Gastrocnemius medialis (tissue), 4 donors: ENCODE measurements at regions not wholly inside any gene's neighbourhood (a gene's known extent, or its start where the extent isn't known, plus 50 kb on each side); places are given as distances from the start of the nearest gene placed in this dataset.

Experiments used
- ATAC-seq, 2 donors: fragments of 150-250 bp; one replicate each; pipeline ENCODE4 v1.9.1; 2016
- DNase-seq, 2 donors: peaks; one replicate each; pipeline ENCODE4 v3.0.0-alpha.2; 2019
- H3K27ac ChIP-seq, 4 donors: fragments of 200-600 bp; sonication (generic); 1 replicate in 1 of 4; 2 replicates in 3 of 4; pipeline ENCODE4 v1.5.1; 2016 to 2018; ENCODE audit warnings: mild to moderate bottlenecking in 2 of 4, moderate library complexity in 1 of 4
- H3K27me3 ChIP-seq, 3 donors: fragments of 200-600 bp; sonication (generic) in 2 of 3; 1 replicate in 1 of 3; 2 replicates in 2 of 3; pipeline versions ENCODE4 v1.5.1 to v1.6.0; 2016 to 2019; ENCODE audit warnings: mild to moderate bottlenecking in 1 of 3, moderate library complexity in 1 of 3
- H3K36me3 ChIP-seq, 2 donors: fragments of 200-600 bp; sonication (generic) in 1 of 2; one replicate each; pipeline ENCODE4 v1.5.1; 2017 to 2018
- H3K4me1 ChIP-seq, 2 donors: fragments of 200-600 bp; sonication (generic) in 1 of 2; one replicate each; pipeline ENCODE4 v1.5.1; 2016 to 2017; ENCODE audit warnings: mild to moderate bottlenecking in 2 of 2
- H3K4me3 ChIP-seq, 4 donors: fragments of 200-600 bp; sonication (generic) in 3 of 4; 1 replicate in 1 of 4; 2 replicates in 3 of 4; pipeline ENCODE4 v1.5.1; 2016 to 2019; ENCODE audit warnings: mild to moderate bottlenecking in 2 of 4
- H3K9me3 ChIP-seq, 3 donors: fragments of 200-600 bp; sonication (generic) in 2 of 3; 1 replicate in 1 of 3; 2 replicates in 2 of 3; pipeline ENCODE4 v1.5.1; 2016 to 2019
- CTCF ChIP-seq, 5 experiments: fragments of 450-650 bp in 3 of 5; fragments of 200-600 bp in 2 of 5; sonication (generic) in 2 of 5; IDR thresholded peaks in 4 of 5; conservative IDR thresholded peaks in 1 of 5; 1 replicate in 4 of 5; 2 replicates in 1 of 5; pipeline ENCODE4 v1.5.1; 2016 to 2019; ENCODE audit warnings: antibody characterized with exemption in 5 of 5, mild to moderate bottlenecking in 3 of 5, moderate library complexity in 3 of 5
- POLR2A ChIP-seq, 2 donors: fragments of 450-650 bp; IDR thresholded peaks; one replicate each; pipeline ENCODE4 v1.6.1; 2017; ENCODE audit warnings: antibody characterized with exemption in 2 of 2, mild to moderate bottlenecking in 2 of 2, moderate library complexity in 2 of 2
- in situ Hi-C, 4 donors: fragments of 200-750 bp; cut with MboI; loops; one replicate each; pipeline versions ENCODE4 v1.15.0 to v1.8.0; 2017; ENCODE audit warnings: low sequenced_read_pairs in 4 of 4
- intact Hi-C: fragments of 100-400 bp; cut with DNase I; formaldehyde crosslinking; loops from one replicate; pipeline ENCODE4 v1.15.1; 2023; ENCODE audit warnings: low total_unique reads

GRCh38 chr9:13513286-13513685 is 233.8 kb upstream of the MPDZ start:
- TF ChIP-seq POLR2A (IDR thresholded peaks at IDR 0.05) (no peak), CTCF (IDR thresholded peaks at IDR 0.05 in 4 of 5, conservative IDR thresholded peaks at IDR 0.05 in 1 of 5) (no peak)
- Histone ChIP-seq H3K4me1 (peaks cover 7 to 15% of the 10 kb centered on the region in 2 donors), H3K36me3 (no peaks in the 10 kb centered on the region), H3K27ac (peak overlapping the region; percentile 32 to 72 (median 68)), H3K9me3 (no peaks in the 10 kb centered on the region), H3K27me3 (no peaks in the 10 kb centered on the region), H3K4me3 (no peak overlapping the region)
- DNase-seq: no peak
- in situ Hi-C loops: no loop called here
- intact Hi-C loops: no loop called here
- peak; percentile 20 to 32 for ATAC-seq

- Histone ChIP-seq H3K27me3 (no peaks in the 10 kb centered on the region), H3K9me3 (no peaks in the 10 kb centered on the region), H3K4me3 (no peak overlapping the region), H3K4me1 (peaks cover 7 to 10% of the 10 kb centered on the region in 2 donors), H3K36me3 (no peaks in the 10 kb centered on the region), H3K27ac (no peak overlapping the region)
- DNase-seq (no peak), ATAC-seq (no peak)
- in situ Hi-C loops: no loop called here
- intact Hi-C loops: no loop called here
- TF ChIP-seq POLR2A (IDR thresholded peaks at IDR 0.05) (no peak), CTCF (IDR thresholded peaks at IDR 0.05 in 4 of 5, conservative IDR thresholded peaks at IDR 0.05 in 1 of 5) (no peak)
Measured at GRCh38 chr9:13508681-13509080, 229.2 kb upstream of the MPDZ start.

- Histone ChIP-seq H3K4me3 (no peak overlapping the region), H3K9me3 (no peaks in the 10 kb centered on the region), H3K27me3 (no peaks in the 10 kb centered on the region), H3K27ac (no peak overlapping the region), H3K4me1 (peaks cover 6 to 7% of the 10 kb centered on the region in 2 donors), H3K36me3 (no peaks in the 10 kb centered on the region)
- DNase-seq: no peak
- in situ Hi-C loops: no loop called here
- TF ChIP-seq CTCF (IDR thresholded peaks at IDR 0.05 in 4 of 5, conservative IDR thresholded peaks at IDR 0.05 in 1 of 5) (no peak), POLR2A (IDR thresholded peaks at IDR 0.05) (no peak)
- ATAC-seq: no peak
- intact Hi-C loops: no loop called here
Measured at GRCh38 chr9:13508086-13508485, 228.6 kb upstream of the MPDZ start.

- in situ Hi-C loops (no loop called here), intact Hi-C loops (no loop called here)
- TF ChIP-seq CTCF (IDR thresholded peaks at IDR 0.05 in 4 of 5, conservative IDR thresholded peaks at IDR 0.05 in 1 of 5) (no peak), POLR2A (IDR thresholded peaks at IDR 0.05) (no peak)
- DNase-seq: no peak
- no peak for ATAC-seq
- no peak overlapping the region for H3K27ac ChIP-seq
- no peak overlapping the region for H3K4me3 ChIP-seq
- H3K9me3 ChIP-seq: no peaks in the 10 kb centered on the region
- H3K36me3 ChIP-seq: no peaks in the 10 kb centered on the region
- no peaks in the 10 kb centered on the region for H3K27me3 ChIP-seq
- peaks cover 2 to 4% of the 10 kb centered on the region in 2 donors for H3K4me1 ChIP-seq
Measured at GRCh38 chr9:13505797-13506196, 226.3 kb upstream of the MPDZ start.

- H3K27ac ChIP-seq: no peak overlapping the region
- intact Hi-C loops (no loop called here), in situ Hi-C loops (no loop called here)
- H3K4me3 ChIP-seq: no peak overlapping the region
- no peaks in the 10 kb centered on the region for H3K4me1 ChIP-seq
- TF ChIP-seq POLR2A (IDR thresholded peaks at IDR 0.05) (no peak), CTCF (IDR thresholded peaks at IDR 0.05 in 4 of 5, conservative IDR thresholded peaks at IDR 0.05 in 1 of 5) (no peak)
- ATAC-seq (no peak), DNase-seq (no peak)
- no peaks in the 10 kb centered on the region for H3K27me3 ChIP-seq
- H3K9me3 ChIP-seq: no peaks in the 10 kb centered on the region
- no peaks in the 10 kb centered on the region for H3K36me3 ChIP-seq
Measured at GRCh38 chr9:13503599-13503998, 224.1 kb upstream of the MPDZ start.
